Omental fat pad (tissue), 3 donors: ENCODE measurements at regions not wholly inside any gene's neighbourhood (a gene's known extent, or its start where the extent isn't known, plus 50 kb on each side); places are given as distances from the start of the nearest gene placed in this dataset.
A peak's percentile ranks its signal among the peaks of the same experiment; 100 is the strongest.

Source experiments
- ATAC-seq: fragments of 150-250 bp; one replicate; pipeline ENCODE4 v1.9.1; 2016; ENCODE audit warnings: mild to moderate bottlenecking, moderate library complexity; ENCODE audit not compliant: low FRiP score
- DNase-seq: peaks from one replicate; pipeline ENCODE4 v3.0.0-alpha.2; 2019; ENCODE audit warnings: low spot score
- TF ChIP-seq, protein P1 (sequence below), 3 donors: fragments of 450-650 bp; IDR thresholded peaks; one replicate each; pipeline ENCODE4 v1.5.1; 2016 to 2017; ENCODE audit warnings: antibody characterized with exemption in 3 of 3, mild to moderate bottlenecking in 3 of 3, moderate library complexity in 2 of 3

DNA sequence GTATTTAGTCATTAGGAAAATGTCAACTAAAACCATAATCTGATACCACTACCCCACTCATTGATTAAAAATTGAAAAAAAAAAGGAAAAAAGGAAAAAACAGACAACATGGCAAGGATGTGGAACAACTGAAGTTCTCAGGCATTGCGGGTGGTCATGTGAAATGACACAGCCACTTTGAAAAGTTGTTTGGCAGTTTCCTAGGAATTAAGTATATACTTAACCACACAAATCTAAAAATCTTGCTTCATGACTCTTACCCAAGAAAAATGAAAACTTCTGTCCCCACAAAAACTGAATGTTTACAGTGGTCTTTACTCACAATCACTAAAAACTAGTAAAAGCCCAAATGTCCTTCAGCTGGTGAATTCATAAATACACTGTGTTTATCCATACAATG, 254.5 kb downstream of the AHR start:
- TF ChIP-seq, protein P1, sequence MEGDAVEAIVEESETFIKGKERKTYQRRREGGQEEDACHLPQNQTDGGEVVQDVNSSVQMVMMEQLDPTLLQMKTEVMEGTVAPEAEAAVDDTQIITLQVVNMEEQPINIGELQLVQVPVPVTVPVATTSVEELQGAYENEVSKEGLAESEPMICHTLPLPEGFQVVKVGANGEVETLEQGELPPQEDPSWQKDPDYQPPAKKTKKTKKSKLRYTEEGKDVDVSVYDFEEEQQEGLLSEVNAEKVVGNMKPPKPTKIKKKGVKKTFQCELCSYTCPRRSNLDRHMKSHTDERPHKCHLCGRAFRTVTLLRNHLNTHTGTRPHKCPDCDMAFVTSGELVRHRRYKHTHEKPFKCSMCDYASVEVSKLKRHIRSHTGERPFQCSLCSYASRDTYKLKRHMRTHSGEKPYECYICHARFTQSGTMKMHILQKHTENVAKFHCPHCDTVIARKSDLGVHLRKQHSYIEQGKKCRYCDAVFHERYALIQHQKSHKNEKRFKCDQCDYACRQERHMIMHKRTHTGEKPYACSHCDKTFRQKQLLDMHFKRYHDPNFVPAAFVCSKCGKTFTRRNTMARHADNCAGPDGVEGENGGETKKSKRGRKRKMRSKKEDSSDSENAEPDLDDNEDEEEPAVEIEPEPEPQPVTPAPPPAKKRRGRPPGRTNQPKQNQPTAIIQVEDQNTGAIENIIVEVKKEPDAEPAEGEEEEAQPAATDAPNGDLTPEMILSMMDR (IDR thresholded peaks at IDR 0.05) = no peak
- ATAC-seq (no peak), DNase-seq (no peak)

DNA sequence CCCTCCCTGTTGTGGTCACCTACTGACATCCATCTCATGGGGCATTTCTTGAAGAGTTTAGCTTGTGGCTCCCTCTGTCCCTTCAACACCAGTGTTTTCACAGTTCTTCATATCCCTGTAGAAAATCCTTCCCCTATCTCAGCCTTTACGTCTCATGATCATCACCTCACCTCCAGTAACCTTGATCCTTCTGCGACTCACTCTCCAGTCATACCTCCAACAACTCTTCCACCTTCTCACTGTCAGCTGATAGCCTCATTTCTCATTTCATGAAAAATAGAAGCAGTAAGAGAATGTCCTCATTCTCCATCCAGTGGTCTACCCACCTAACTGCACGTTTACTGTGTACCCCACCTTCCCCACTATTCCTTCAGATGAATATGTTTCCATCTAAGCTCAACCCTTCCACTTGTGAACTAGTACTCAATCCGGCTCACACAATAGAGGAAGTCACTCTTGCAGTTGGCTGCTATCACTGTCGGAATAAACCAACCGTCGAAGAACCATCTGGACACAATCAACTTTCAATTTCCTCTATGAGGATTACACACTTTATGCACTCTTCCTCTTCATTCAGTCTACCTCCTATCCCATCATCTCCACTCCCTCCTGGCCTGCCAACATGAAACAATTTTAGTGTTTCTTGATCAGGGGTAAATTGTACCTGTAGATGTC, 256.0 kb downstream of the AHR start:
- ATAC-seq (no peak), DNase-seq (no peak)
- TF ChIP-seq, protein P1 (IDR thresholded peaks at IDR 0.05) = no peak

DNA sequence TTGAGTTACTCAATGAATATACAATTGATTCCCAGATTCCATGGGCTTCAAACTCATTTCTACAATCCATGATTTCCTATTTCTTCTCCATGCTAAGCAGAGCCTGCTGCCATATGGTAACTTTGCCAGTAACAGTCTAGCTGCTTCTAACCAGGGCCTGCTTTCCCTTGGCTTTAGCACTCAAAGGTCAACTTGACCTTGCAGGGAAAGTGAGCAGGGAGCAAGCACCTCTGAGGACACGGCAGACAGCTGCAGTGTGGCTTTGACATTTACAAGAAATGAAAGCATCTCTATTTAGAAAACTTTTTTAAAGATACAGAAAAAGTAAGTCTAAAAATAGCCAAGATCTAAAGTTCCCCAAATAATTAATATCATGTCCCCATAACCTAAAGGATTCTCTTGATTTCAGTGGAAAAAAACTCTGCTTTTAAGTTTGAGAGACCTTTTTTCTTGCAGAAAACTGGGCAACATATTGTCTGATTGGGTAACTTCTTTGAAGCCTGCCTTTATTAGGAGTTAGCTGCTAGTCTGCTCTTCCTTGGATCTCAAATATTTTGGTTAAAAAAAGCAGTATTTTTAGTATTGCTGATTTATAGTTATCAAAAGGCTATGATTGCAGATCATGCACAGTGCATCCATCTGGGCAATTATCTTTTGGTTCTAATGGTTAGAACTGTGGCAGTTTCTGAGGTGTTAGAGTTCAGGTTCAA, 257.9 kb downstream of the AHR start:
- DNase-seq (no peak), ATAC-seq (no peak)
- TF ChIP-seq, protein P1 (IDR thresholded peaks at IDR 0.05) = no peak

GRCh38 chr7:17557251-17557671, 258.8 kb downstream of the AHR start:
- TF ChIP-seq, protein P1 (IDR thresholded peaks at IDR 0.05) = no peak
- DNase-seq = no peak
- peak; percentile 72 for ATAC-seq

- TF ChIP-seq, protein P1 (IDR thresholded peaks at IDR 0.05) = no peak
- ATAC-seq (no peak), DNase-seq (no peak)
These were observed 259.7 kb downstream of the AHR start for GRCh38 chr7:17558135-17558534.

GRCh38 chr7:17558558-17559332, 260.3 kb downstream of the AHR start:
- TF ChIP-seq, protein P1 (IDR thresholded peaks at IDR 0.05) = no peak
- ATAC-seq (peak; percentile 26), DNase-seq (no peak)
